GM18517 (cell line): ENCODE measurements at regions not wholly inside any gene's neighbourhood (a gene's known extent, or its start where the extent isn't known, plus 50 kb on each side); places are given as distances from the start of the nearest gene placed in this dataset.

Experiments used
- ATAC-seq: cut with Tn5 transposase; IDR thresholded peaks from one replicate; pipeline ENCODE4 v1.9.1; 2021; ENCODE audit warnings: mild to moderate bottlenecking, moderate library complexity; ENCODE audit not compliant: unreplicated experiment

DNA sequence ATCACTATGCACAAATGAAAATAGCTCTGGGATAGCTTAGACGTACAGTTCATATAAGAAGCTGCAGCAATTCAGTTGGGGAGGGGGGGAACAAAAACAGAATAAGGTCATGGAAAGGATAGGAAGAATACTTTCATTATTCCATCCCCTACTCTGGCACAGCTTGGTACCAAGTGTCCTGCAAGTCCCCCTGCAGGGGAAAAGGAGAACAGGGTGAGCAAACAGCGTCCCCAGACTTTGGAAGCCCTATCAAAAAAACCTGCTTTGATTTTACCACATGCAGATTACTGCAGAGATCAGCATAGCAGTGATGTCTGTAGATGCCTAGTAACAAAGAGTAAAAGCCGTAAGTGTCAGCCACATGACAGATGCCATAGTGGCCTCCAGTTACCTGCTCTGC is 209.4 kb upstream of the NEIL3 start:
- ATAC-seq, result no peak

DNA sequence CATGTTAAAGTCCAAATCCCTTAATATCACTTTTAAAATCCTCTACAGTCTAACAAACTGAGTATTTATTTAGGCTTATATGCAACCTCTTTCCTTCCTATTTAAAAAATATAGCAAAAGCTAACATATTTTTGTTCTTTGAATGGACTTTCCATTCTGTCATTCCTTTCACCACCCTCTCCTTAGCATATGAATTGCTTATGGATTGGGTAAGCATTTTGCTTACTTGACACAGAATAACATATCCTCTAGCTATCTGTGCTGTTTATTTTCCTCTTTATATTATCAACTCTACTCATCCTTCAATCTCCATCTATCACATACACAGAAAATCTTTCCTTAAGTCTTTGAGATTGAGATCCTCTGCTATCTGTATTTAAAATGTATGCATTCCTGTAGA is 206.1 kb upstream of the NEIL3 start:
- ATAC-seq, result no peak

DNA sequence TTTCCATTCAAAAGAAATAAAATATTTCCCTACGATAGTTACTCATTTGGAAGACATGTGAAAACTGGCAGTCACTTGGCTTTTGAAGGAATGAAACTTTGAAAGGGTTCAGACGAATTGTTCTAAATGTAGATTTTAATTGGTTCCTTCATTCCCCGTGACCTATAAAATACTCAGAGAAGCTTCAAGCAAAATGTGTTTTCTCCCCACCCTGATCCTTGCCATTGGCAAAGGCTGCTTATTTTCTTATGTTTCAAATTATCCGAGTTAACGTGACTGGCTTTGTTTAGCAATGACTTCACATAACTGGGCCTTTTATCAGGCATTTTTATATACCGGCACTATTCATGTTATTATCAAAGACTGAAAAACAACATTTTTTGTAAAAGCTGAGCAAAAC is 204.1 kb upstream of the NEIL3 start:
- ATAC-seq, result no peak

DNA sequence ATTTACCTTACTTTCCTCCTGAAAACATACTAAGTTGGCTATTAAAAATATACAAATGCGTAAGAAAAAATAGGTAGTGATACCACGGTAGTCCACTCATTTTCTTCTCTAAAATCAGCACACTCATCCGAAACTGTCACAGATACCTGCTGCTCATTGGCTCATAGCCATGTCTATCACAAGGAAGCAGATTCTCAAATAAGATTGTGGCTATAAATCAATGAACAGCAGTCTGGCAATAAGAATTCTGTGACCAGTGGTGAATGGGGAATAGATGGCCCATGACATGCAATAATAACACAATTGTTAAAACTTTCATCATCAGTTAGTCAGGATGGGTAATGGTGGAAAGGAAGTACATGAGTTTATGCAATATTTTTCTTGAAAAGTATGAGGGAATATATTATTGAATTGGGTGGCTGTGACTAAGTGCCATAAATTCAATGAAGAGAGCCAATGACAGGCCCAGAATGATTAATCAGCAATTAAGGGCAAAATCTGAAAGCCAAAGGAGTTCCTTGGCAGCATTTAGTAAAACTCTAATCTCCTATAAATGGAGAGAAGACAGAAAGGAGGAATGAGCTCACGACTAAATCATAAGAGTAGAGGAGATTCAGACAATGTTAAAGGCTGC is 202.3 kb upstream of the NEIL3 start:
- no peak for ATAC-seq

DNA sequence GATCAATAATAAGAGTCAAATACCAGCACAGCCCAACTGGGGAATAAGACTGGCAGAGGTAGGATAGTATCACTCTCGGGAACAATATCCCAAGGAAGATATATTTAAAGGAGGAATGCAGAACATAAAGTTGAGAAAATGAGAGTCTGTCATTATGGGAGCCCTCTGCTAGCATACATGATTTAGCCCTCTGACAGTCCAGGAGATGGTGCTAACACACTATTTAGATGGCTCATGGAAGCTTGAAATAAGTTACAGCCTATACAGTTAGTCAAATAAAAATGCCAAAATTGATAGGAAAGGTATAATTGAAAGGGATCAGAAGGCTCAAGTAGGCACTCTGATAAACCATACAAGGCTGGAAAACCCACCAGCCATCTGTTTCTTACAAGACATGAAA is 201.0 kb upstream of the NEIL3 start:
- no peak for ATAC-seq

DNA sequence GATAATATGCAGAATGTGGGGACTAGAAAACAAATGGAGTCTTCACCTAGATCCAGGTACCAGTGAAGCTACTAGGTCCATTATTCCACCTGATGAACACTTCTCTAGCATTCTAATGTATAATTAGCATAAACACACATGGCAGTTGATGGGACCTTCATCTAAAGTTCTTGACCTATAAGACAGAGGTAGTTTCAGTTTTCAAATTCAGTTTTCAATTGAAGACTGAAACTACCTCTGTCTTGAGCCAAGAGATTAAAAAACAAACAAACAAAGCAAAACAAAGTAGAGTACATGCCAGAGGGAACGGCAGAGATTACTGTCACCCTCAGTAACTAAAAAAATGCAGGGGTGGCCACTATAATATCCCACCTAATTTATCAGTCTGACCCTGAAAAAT is 199.9 kb upstream of the NEIL3 start:
- no peak for ATAC-seq

DNA sequence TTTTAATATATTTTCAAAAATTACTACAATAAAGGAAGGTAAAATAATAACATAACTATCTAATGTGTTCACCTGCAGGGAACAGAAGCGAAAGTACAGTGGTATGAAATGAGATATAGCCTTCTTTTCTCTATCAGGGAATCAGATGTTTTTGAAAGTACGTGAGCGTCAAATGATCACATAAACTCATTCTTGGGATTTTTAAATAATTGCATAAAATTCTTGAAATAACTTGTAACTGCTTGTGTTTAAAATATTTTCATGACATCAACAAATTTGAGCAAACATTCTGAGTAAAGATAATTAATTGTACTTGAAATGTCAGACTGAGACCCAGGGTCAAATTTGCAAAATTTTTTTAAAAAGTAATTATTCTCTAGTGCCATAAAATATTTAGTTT is 193.5 kb upstream of the NEIL3 start:
- no peak for ATAC-seq

DNA sequence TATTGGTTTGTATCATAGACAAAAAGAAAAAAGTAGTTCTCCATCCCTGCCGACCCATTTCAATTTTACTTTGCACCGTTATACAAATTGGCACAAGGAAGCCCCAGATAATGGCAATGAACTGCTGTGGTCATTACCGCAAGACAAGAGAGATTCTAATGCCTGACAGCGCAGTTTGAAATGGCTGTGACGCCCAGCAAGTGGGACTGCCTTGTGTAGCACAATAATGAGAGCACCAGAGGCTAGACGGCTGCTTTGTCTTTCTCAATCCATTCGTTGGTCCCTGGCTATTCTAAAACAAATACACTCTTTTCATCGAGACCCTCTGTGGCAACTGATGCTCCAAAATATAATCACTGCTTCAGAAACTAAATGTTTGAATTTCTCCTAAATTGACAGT is 192.4 kb upstream of the NEIL3 start:
- ATAC-seq, result no peak

DNA sequence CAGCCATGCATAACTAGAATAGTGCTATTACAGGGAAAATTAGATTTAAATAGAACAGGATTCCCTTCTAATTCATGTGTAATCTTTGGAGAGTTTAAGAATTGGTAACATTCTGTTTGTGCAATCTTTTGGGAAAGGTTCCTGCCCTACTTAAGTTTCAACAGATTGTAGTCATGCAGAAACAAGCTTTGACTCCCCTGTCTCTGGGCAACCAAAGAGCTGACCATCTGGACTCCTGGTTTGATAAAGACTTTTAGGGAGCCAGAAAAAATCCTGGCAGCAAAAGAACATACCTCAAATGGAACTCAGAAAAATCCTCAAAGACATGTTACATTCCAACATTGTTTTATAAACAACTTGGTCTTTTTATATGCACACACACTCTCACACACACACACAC is 191.1 kb upstream of the NEIL3 start:
- ATAC-seq, result no peak

DNA sequence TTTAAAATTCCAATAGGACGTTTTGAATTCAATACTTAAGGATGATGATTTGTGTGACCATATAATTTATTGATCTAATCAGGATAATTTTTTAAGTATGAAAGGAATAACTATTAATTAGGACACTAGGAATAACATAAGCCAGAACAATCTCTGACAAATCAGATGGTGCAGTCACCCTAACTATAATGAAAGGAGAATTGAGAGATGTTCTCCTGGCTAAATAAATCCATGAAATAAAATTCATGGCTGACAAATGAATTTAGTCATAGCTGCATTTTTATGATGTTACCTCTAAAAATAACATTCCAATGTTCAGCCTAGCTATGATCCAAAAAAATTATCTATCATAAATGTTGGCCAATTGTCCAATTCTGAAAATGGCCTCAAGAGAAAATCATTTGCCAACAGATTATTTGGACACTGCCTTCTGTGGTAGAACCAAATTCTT is 190.6 kb upstream of the NEIL3 start:
- no peak for ATAC-seq

DNA sequence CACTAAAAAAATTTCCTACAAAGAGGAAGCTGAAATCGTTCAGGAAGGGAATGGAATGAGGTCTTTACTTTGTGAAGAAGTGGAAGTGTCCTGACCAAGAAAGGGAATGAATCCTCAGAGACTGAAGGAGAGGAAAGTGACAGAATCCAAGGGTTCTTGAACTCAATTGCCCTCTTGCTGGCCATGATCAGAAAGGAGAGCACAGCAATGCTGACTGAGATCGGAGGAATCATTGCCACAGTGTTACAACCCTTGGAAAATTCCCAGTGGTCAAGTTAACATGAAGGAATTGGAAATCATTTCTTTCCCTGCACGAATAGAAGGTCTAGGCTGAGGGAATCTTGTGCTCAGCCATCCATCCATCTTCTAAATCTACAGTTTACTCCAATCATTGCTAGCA is 190.0 kb upstream of the NEIL3 start:
- no peak for ATAC-seq

DNA sequence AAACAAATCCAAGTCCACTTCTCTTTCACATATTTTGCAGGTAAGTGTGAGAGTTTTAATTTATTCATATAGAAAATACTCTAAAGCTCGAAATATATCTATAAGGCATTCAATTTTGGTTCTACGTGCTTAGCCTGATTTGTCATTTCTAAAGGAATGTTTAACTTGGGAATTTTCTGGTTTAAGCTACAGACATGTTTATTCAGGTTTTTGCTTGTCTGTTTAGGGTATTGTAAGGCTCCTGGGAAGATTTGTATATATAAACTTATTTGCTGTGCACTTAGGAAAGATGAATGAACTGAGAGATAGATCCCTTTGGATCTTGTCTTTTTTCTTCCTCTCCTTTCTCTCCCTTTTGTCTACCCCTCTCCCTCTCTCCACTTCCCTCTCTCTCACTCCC is 185.9 kb upstream of the NEIL3 start:
- ATAC-seq, result no peak

DNA sequence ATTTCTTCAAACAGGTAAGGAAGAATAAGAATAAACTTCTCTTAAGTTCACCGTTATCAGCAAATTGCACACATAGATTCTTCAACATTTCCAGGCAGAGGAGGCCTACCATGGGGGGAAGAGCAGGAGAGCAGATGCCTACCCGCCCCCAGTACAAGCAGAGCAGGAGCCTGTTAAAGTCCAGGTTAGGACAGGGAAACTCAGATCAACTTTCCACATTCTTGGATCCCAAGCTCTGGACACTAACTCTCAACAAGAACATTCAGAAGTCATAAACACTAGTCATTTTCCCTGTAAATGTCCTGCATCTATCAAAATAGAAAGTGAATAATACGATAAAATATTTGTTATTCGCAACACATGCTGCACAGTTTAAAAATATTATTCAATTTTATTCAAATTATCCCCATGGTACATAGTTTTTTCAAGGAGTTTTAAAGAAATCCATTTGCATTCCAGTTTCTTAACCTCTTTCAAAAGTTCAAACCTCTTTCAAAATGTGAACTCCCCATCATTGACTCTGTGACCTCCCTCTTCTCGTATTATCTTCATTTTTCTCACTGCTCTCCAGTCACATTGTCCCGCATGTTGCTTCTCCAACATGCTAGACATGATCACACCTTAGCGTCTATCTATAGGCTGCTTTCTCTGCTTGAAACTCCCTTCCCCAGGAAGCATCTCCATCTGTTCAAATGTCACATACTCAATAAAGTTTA is 185.2 kb upstream of the NEIL3 start:
- no peak for ATAC-seq

DNA sequence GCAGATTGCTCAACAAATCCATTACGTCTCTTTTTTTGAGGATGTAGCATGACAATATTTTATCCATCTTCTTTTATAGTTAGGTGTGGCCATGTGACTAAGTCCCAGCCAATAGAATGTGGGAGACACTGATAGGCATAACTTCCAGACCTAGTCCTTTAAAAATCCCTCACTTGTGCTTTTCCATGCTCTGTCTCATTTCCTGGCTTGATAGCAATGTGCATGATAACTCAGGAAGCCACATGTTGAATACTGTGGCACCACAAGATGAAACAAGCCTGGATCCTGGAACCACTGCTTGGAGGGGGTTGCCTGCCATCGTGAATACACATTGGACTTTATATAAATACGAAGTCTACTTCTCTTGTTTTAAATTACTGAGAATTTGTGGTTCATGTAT is 184.0 kb upstream of the NEIL3 start:
- ATAC-seq, result no peak

DNA sequence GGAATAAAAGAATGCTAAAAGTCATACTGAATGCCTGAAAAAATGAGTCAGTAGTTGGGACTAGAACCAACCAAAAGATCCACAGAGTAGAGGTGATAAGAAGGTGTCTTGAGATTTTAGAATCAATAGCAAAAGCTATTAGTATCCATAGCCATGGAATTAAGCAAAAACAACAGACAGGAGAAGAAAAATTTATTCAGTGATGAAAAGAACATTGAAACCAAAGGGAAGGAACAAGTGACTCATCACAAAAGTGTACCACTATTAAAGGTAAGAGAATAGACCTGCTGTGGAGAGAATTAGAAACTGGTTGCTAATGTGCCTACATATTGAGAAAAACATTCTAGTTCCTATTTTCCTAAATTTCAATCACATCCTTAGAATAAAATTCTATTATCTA is 182.0 kb upstream of the NEIL3 start:
- ATAC-seq, result no peak

DNA sequence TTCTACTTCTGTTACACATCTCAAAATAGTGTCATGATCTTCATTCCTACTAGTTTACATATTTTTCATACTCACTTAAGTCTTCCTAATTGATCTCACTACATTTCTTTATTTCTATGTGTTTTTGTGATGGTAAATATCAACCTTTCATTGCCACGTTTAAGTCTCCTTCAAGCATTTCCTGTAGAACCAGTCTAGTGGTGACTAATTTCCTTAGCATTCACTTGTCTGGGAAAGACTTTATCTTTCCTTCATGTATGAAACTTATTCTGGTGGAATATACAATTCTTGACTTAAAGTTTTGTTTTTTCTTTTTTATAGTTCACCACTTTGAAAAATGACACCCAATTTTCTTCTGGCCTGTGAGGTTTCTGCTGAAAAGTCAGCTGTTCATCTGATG is 181.4 kb upstream of the NEIL3 start:
- ATAC-seq, result no peak

DNA sequence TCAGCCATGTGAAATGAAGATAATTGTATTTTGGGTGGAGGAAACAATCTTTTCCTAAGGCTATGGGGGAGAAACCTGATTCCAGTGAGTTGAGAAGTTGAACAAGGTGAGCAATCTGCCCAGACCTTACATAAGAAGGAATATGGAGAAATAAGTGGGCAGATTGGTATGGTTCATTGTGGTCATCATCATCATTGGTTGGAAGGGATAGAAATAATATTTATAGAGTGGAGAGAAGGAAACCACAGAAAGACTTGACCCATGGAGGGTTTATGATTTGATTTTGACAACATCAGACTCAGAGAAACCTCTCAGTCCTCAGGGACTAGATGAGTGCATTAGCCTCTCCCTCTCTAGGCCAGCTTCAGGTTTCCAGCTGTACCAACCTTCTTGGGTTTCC is 177.9 kb upstream of the NEIL3 start:
- ATAC-seq, result no peak

DNA sequence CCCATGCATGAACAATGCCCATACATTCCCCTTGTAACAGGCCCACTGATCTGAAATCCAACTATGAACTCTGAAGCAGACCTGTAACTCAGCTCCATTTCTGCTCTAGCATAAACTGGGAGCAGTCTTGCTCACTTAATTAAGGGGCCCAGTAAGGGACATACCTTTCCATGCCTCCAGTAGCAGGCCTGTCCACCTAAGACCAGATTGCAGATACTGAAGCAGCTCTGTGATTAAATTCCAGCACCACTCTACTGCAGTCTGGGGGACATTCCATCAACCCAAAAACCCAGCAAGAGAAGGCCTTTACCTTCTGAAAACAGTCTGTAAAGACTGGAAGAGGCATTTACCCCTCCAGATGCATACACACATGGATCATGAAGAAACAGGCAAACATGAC is 162.0 kb upstream of the NEIL3 start:
- no peak for ATAC-seq

DNA sequence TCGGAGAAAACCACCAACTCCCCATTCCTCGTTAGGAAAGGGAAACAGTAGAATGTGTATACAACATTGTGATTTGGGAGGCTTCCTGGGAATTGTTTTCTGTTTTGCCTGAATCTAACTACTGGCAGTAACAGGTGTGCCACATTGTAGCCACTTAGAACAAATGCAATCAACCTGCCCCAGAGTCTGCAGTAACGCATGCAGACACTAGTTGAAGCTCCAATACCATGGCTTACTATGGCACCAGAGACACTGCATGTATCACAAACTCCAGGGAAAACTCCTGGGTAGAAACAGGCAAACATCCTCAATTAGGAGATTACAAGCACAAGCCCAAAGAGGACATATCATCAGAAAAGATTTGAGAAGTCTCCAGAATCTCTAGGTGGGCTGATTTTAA is 154.2 kb upstream of the NEIL3 start:
- no peak for ATAC-seq

DNA sequence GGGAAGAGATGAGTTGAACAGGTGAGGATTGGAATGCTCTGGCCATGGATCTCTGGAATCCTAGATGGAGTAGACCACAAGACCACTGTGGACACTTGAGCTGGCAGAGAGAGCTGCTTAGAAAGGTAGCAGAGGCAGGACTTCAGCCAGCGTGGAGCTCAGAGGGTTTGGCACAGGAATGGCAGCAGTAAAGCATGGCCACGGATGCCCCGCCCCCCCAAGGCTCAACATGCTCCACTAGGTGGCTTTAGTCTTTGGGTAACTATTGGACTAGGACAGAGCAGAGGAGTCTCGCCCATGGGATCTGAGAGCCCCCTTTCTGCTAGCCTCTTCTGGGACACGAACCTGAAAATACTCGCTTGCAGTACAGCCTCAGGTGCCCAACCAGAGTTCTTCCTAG is 150.1 kb upstream of the NEIL3 start:
- no peak for ATAC-seq

DNA sequence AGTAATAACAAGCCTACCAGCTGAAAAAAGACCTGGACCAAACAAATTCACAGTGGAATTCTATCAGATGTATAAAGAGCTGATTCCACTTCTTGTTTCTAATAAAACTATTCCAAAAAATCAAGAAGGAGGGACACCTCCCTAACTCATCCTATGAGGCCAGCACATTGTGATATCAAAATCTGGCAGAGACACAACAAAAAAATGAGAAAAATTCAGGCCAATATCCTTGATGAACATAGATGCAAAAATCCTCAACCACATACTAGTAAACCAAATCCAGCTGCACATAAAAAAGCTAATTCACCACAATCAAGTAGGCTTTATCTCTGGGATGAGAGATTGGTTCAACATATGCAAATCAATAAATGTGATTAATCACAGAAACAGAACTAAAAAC is 147.9 kb upstream of the NEIL3 start:
- no peak for ATAC-seq

DNA sequence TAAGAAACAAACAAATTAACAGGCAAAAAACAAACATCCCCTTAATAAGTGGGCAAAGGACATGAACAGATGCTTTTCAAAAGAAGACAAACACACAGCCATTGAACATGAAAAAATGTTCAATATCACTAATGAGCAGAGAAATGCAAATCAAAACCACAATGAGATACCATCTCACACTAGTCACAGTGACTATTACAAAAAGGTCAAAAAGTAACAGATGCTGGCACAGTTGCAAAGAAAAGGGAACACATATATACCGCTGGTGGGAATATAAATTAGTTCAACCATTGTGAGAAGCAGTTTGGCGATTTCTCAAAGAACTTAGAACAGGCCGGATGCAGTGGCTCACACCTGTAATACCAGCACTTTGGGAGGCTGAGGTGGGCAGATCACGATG is 146.1 kb upstream of the NEIL3 start:
- ATAC-seq, result no peak

DNA sequence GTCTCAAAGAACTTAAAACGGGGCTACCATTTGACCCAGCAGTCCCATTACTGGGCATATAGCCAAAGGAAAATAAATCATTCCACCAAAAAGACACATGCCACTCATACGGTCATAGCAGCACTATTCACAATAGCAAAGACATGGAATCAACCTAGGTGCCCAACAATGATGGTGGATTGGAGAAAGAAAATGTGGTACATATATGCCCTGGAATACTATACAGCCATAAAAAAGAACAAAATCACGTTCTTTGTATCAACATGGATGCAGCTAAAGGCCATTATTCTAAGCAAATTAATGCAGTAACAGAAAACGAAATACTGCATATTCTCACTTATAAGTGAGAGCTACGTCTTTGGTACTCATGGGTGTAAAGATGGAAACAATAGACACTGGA is 138.1 kb upstream of the NEIL3 start:
- ATAC-seq, result no peak
